Osteocyte (in vitro differentiated cells): ENCODE measurements at regions not wholly inside any gene's neighbourhood (a gene's known extent, or its start where the extent isn't known, plus 50 kb on each side); places are given as distances from the start of the nearest gene placed in this dataset.

Source experiments
- DNase-seq: peaks from one replicate; pipeline ENCODE4 v3.0.0; 2021; ENCODE audit warnings: mixed read lengths; ENCODE audit not compliant: unreplicated experiment; ENCODE audit errors: extremely low spot score
- H3K27ac Mint-ChIP-seq: one replicate; pipeline ENCODE4 v1.8.0; 2021; ENCODE audit warnings: mild to moderate bottlenecking, mixed read lengths; ENCODE audit not compliant: unreplicated experiment
- H3K27me3 Mint-ChIP-seq: one replicate; pipeline ENCODE4 v1.8.0; 2021; ENCODE audit warnings: mixed read lengths; ENCODE audit not compliant: unreplicated experiment
- H3K36me3 Mint-ChIP-seq: one replicate; pipeline ENCODE4 v1.8.0; 2021; ENCODE audit warnings: mixed read lengths; ENCODE audit not compliant: unreplicated experiment
- H3K4me1 Mint-ChIP-seq: one replicate; pipeline ENCODE4 v1.8.0; 2021; ENCODE audit warnings: mixed read lengths; ENCODE audit not compliant: unreplicated experiment
- H3K4me3 Mint-ChIP-seq: one replicate; pipeline ENCODE4 v1.8.0; 2021; ENCODE audit warnings: mild to moderate bottlenecking, moderate library complexity, mixed read lengths; ENCODE audit not compliant: unreplicated experiment
- H3K9me3 Mint-ChIP-seq: one replicate; pipeline ENCODE4 v1.8.0; 2021; ENCODE audit warnings: mixed read lengths; ENCODE audit not compliant: unreplicated experiment
- TF ChIP-seq, protein P1 (sequence below): fragments of 200-600 bp; sonication (generic); IDR thresholded peaks from 2 replicates; pipeline ENCODE4 v1.5.0; 2021; ENCODE audit warnings: antibody characterized with exemption, mild to moderate bottlenecking, moderate library complexity

DNA sequence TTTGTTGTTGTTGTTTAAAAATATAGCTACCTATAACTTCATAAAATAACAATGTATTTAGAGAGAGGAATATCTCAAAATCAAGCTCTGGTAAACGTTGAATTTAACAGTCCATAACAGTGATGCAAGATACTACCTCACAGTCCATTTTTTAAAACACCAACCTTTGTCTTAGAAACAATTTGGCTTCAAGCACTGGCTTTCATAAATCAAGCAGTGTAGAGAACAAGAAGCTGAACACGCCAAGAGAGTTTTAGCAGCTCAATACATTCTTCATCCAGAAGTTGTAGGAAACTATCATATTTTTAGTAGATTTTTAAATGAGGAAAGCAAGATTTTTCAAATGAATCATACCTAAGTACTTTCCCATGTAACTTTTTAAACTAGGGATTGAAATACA, 334.3 kb upstream of the ADAMTS5 start:
- TF ChIP-seq, protein P1, sequence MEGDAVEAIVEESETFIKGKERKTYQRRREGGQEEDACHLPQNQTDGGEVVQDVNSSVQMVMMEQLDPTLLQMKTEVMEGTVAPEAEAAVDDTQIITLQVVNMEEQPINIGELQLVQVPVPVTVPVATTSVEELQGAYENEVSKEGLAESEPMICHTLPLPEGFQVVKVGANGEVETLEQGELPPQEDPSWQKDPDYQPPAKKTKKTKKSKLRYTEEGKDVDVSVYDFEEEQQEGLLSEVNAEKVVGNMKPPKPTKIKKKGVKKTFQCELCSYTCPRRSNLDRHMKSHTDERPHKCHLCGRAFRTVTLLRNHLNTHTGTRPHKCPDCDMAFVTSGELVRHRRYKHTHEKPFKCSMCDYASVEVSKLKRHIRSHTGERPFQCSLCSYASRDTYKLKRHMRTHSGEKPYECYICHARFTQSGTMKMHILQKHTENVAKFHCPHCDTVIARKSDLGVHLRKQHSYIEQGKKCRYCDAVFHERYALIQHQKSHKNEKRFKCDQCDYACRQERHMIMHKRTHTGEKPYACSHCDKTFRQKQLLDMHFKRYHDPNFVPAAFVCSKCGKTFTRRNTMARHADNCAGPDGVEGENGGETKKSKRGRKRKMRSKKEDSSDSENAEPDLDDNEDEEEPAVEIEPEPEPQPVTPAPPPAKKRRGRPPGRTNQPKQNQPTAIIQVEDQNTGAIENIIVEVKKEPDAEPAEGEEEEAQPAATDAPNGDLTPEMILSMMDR: no peak
- no peaks in the 10 kb centered on the region for H3K36me3 Mint-ChIP-seq
- no peaks in the 10 kb centered on the region for H3K27me3 Mint-ChIP-seq

DNA sequence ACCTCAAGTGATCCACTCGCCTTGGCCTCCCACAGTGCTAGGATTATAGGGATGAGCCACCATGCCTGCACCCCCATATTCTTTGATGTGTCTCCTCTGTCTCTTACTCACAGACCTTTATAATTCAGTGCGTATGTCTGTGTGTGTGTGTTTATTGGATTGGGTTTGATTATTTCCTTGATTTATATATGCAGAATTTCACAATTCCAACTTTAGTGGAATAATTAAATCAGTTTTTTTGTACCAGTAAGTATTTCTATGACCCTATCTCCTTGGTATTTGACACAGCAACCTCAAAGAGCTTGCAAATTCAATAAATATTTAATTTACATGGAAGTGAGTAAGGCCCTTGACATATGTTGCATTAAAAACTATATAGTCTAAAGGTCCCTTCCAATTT, 333.9 kb upstream of the ADAMTS5 start:
- TF ChIP-seq, protein P1: no peak
- H3K27me3 Mint-ChIP-seq: no peaks in the 10 kb centered on the region
- peaks cover 9% of the 10 kb centered on the region for H3K9me3 Mint-ChIP-seq
- no peak overlapping the region for H3K4me3 Mint-ChIP-seq
- DNase-seq: no peak
- peaks cover 2% of the 10 kb centered on the region for H3K36me3 Mint-ChIP-seq
- no peak overlapping the region for H3K27ac Mint-ChIP-seq
- peaks cover 10% of the 10 kb centered on the region for H3K4me1 Mint-ChIP-seq

More for the DNA sequence above, 334.3 kb upstream of the ADAMTS5 start:
- DNase-seq: no peak
- Mint-ChIP-seq H3K27ac (no peak overlapping the region), H3K9me3 (peaks cover 5% of the 10 kb centered on the region), H3K4me3 (no peak overlapping the region), H3K4me1 (peaks cover 10% of the 10 kb centered on the region)

DNA sequence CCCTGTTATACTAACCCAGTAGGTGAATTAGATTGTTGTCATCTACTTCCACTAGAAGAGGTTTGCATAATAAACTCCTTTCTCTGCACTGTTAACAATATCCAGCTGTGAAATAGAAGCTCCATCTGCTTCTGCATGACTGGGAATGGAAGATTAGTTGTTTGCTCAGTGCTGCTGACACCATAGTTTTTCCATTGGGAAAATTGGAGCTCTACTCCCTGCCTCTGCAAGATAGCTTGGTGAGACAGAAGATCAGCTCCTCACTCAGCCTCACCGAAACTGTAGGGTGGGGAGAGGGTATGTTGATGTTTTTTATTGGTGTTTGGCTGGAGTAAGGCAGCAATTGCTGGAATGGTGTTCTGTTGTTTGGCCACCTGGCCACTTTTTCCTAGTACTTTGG, 331.6 kb upstream of the ADAMTS5 start:
- H3K36me3 Mint-ChIP-seq: peaks cover 2% of the 10 kb centered on the region
- no peak overlapping the region for H3K27ac Mint-ChIP-seq
- H3K27me3 Mint-ChIP-seq: no peaks in the 10 kb centered on the region
- H3K4me3 Mint-ChIP-seq: no peak overlapping the region
- peaks cover 10% of the 10 kb centered on the region for H3K4me1 Mint-ChIP-seq
- DNase-seq: no peak
- H3K9me3 Mint-ChIP-seq: peaks cover 11% of the 10 kb centered on the region
- TF ChIP-seq, protein P1: no peak

DNA sequence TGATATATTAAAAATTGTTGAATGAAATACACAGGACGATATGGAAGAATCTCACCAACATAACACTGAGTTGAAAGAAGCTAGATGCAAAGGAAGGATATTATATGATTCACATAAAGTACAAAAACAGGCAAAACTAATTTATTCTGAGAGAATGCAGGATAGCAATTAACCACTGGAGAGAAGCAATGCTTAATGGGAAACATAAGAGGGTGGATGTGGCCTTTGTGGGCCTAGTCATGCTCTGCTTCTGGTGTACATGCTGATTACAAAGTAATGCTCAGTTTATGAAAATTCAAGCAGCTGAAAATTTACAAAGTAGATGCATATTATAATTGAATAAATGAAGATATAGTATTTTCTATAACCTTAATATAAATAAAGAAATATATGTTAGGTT, 326.4 kb upstream of the ADAMTS5 start:
- H3K27me3 Mint-ChIP-seq: no peaks in the 10 kb centered on the region
- peaks cover 16% of the 10 kb centered on the region for H3K9me3 Mint-ChIP-seq
- DNase-seq: no peak
- H3K4me1 Mint-ChIP-seq: peaks cover 32% of the 10 kb centered on the region
- no peak overlapping the region for H3K27ac Mint-ChIP-seq
- peaks cover 2% of the 10 kb centered on the region for H3K36me3 Mint-ChIP-seq
- TF ChIP-seq, protein P1: no peak
- no peak overlapping the region for H3K4me3 Mint-ChIP-seq

DNA sequence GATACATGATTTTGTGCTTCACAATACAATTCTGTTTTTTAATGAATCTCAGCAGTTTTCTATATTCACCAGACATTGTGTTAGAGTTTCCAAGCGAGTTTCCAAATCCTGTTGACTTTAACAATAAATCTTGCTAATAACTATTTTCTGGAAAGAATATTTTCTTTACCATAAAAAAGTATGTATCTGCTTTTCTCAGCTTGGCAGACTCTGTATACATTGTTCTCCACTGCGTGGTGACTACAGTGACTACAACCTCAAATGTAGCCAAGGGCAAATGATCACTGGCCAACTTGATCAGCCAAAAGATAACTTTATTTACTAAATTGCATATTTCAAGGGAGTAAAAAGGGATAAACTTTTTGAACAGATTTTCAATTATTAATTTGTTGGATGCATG, 325.9 kb upstream of the ADAMTS5 start:
- TF ChIP-seq, protein P1: no peak
- no peak for DNase-seq
- Mint-ChIP-seq H3K4me1 (peaks cover 37% of the 10 kb centered on the region), H3K4me3 (no peak overlapping the region), H3K9me3 (peaks cover 20% of the 10 kb centered on the region), H3K27ac (no peak overlapping the region), H3K27me3 (no peaks in the 10 kb centered on the region), H3K36me3 (peaks cover 2% of the 10 kb centered on the region)
